Tibial nerve (tissue), 4 donors: ENCODE measurements at regions not wholly inside any gene's neighbourhood (a gene's known extent, or its start where the extent isn't known, plus 50 kb on each side); places are given as distances from the start of the nearest gene placed in this dataset.

ENCODE experiments used
- DNase-seq, 2 donors: peaks; one replicate each; pipeline ENCODE4 v3.0.0-alpha.2; 2019; ENCODE audit warnings: low spot score in 2 of 2
- H3K27ac ChIP-seq, 4 donors: fragments of 200-600 bp; sonication (generic) in 3 of 4; one replicate each; pipeline ENCODE4 v1.5.1; 2017 to 2019; ENCODE audit warnings: mild to moderate bottlenecking in 1 of 4
- H3K27me3 ChIP-seq, 2 donors: fragments of 200-600 bp; sonication (generic) in 1 of 2; one replicate each; pipeline versions ENCODE4 v1.5.1 to v1.6.0; 2017 to 2019
- H3K36me3 ChIP-seq, 3 donors: fragments of 200-600 bp; sonication (generic); one replicate each; pipeline ENCODE4 v1.5.1; 2018 to 2019
- H3K4me1 ChIP-seq, 4 donors: fragments of 200-600 bp; sonication (generic) in 3 of 4; one replicate each; pipeline ENCODE4 v1.5.1; 2017 to 2019
- H3K4me3 ChIP-seq, 4 donors: fragments of 200-600 bp; sonication (generic) in 3 of 4; one replicate each; pipeline ENCODE4 v1.5.1; 2017 to 2019; ENCODE audit warnings: mild to moderate bottlenecking in 1 of 4, moderate library complexity in 1 of 4
- H3K9me3 ChIP-seq, 4 donors: fragments of 200-600 bp; sonication (generic) in 3 of 4; one replicate each; pipeline ENCODE4 v1.5.1; 2017 to 2019
- EP300 ChIP-seq, 2 donors: sonication (generic); formaldehyde crosslinking; IDR thresholded peaks; one replicate each; pipeline ENCODE4 v1.6.1; 2017; ENCODE audit warnings: antibody characterized with exemption in 2 of 2, mild to moderate bottlenecking in 1 of 2
- POLR2A ChIP-seq, 2 donors: fragments of 450-650 bp; IDR thresholded peaks; one replicate each; pipeline ENCODE4 v1.6.1; 2017; ENCODE audit warnings: antibody characterized with exemption in 2 of 2, mild to moderate bottlenecking in 2 of 2, moderate library complexity in 2 of 2
- WGBS, 2 donors: methylation state at CpG; one replicate each; pipeline ENCODE4 v1.1.5; 2018; 5-methylcytosine and 5-hydroxymethylcytosine counted together
- TF ChIP-seq, protein P1 (sequence below), 5 experiments: fragments of 200-600 bp in 3 of 5; fragments of 450-650 bp in 2 of 5; sonication (generic) in 3 of 5; IDR thresholded peaks; one replicate each; pipeline ENCODE4 v1.5.1; 2016 to 2019; ENCODE audit warnings: antibody characterized with exemption in 5 of 5, mild to moderate bottlenecking in 3 of 5, moderate library complexity in 2 of 5

DNA sequence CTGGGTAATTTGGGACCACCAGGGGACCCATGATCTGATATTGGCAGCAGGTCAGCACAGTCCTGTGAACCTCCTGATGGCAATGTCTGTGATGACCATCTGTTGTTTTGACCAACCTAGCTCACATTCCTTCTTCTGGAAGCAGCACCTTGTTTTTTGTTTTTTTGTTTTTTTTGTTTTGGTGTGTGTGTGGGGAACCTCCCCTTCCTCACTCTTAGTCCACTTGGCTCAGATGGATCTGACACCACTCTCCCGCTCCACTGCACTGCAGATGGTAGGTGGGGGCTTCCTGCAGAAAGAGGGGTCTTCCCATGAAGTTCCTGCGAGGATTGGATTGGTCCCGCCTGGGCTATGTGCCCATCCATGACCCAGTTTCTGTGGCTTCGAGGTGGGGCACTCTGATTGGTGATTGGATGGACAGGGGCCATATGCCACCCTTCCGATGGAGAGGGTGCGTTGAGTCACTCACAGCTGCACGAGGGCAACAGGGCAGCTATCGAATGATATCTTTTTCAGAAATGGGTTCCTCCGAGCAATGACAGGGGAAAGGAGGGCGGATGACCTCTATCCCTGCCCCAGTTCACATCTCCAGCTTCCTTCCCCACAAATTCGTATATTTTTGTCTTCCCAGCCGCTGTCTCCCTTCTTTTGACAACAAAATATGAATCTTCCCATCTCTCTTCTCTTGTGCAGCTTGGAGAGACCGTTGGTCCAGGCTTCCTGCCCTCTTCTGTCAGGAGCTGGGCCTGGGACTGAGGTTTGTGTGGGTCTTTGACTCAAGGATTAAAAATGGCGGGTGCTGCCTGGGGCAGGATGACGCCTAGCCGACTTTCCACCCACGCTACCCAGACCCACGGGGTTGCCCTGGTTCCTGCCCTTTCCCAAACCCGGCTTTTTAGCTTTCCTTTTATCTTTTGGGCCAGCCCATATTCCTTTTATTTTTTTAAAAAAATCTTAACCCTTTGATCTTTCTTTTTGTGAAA lies 132.1 kb upstream of the KCNG1 start:
- Histone ChIP-seq H3K27ac (no peak overlapping the region), H3K27me3 (peaks cover 0 to 6% of the 10 kb centered on the region in 2 donors), H3K36me3 (no peaks in the 10 kb centered on the region), H3K4me1 (peaks cover 0 to 9% (median 0%) of the 10 kb centered on the region in 4 donors), H3K4me3 (no peak overlapping the region), H3K9me3 (no peaks in the 10 kb centered on the region)
- TF ChIP-seq EP300 (IDR thresholded peaks at IDR 0.05) (no peak), POLR2A (IDR thresholded peaks at IDR 0.05) (no peak)
- TF ChIP-seq, protein P1, sequence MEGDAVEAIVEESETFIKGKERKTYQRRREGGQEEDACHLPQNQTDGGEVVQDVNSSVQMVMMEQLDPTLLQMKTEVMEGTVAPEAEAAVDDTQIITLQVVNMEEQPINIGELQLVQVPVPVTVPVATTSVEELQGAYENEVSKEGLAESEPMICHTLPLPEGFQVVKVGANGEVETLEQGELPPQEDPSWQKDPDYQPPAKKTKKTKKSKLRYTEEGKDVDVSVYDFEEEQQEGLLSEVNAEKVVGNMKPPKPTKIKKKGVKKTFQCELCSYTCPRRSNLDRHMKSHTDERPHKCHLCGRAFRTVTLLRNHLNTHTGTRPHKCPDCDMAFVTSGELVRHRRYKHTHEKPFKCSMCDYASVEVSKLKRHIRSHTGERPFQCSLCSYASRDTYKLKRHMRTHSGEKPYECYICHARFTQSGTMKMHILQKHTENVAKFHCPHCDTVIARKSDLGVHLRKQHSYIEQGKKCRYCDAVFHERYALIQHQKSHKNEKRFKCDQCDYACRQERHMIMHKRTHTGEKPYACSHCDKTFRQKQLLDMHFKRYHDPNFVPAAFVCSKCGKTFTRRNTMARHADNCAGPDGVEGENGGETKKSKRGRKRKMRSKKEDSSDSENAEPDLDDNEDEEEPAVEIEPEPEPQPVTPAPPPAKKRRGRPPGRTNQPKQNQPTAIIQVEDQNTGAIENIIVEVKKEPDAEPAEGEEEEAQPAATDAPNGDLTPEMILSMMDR (IDR thresholded peaks at IDR 0.05): no peak
- WGBS, 2 donors: 77 to 83% methylated on average over 19 of the region's 19 CpGs
- DNase-seq: no peak

DNA sequence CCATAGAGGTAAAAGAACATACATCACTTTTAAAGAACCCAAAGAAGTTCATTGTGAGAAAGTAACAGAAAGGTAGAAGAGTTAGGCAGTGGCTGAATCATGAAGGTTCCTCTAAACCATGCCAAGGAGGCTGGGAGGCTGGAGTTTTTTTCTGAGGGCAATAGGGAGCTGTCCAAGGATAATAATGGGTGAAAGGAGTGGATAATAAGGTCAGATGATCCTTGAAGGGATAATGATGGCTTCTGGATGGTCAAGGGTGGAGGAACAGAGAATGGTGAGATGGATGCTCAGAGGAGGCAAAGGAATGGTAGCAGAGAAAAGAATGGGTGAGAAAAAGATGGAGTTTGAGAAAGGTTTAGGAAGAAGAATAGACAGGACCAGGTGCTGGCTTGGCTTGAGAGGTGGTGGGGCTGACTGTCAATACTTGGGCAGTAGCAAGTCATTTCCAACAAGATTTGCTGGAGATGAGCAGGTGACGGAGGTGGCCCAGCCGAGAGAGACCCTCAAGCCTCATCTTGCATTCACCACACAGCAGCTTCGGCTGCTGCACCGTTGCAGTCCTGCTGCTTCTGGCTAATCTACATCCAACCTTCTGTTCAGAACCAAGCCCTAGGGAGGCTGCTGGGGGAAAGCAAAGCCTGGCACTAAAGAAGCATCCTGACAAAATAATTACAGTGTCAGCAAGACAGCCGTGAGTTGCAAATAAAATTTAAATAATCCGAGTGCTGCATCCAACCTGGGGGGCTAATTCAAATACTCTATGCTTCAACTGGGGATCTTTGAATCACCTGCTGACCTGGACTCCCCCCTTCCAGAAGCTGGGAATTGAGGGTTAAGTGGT lies 131.2 kb upstream of the KCNG1 start:
- TF ChIP-seq POLR2A (IDR thresholded peaks at IDR 0.05) (no peak), EP300 (IDR thresholded peaks at IDR 0.05) (no peak)
- TF ChIP-seq, protein P1 (IDR thresholded peaks at IDR 0.05): no peak
- 77 to 85% methylated on average over 6 of the region's 6 CpGs for WGBS, 2 donors
- no peak overlapping the region for H3K4me3 ChIP-seq
- H3K9me3 ChIP-seq: no peaks in the 10 kb centered on the region
- peaks cover 0 to 6% of the 10 kb centered on the region in 2 donors for H3K27me3 ChIP-seq
- no peaks in the 10 kb centered on the region for H3K36me3 ChIP-seq
- peaks cover 0 to 9% (median 0%) of the 10 kb centered on the region in 4 donors for H3K4me1 ChIP-seq
- no peak overlapping the region for H3K27ac ChIP-seq
- no peak for DNase-seq

DNA sequence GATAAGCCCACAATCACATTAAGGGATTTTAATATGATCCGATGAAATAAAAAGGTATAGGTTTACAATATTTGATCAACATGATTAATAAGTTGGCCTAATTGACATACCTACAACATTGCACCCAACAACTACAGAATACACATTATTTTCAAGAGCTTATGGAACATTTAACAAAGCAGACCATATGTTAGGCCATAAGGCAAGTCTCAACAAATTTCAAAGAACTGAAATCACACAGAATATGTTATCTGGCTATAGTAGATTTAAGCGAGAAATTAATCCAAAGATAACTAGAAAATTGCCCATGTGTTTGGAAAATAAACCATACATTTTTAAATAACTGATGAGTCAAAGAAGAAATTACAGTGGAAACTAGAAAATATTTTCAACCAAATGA lies 126.0 kb upstream of the KCNG1 start:
- H3K27me3 ChIP-seq: peaks cover 0 to 6% of the 10 kb centered on the region in 2 donors
- no peak overlapping the region for H3K4me3 ChIP-seq
- 95% methylated on average over 2 of the region's 2 CpGs for WGBS, 2 donors
- H3K36me3 ChIP-seq: no peaks in the 10 kb centered on the region
- peaks cover 0 to 15% (median 3%) of the 10 kb centered on the region in 4 donors for H3K9me3 ChIP-seq
- DNase-seq: no peak
- TF ChIP-seq EP300 (IDR thresholded peaks at IDR 0.05) (no peak), POLR2A (IDR thresholded peaks at IDR 0.05) (no peak)
- TF ChIP-seq, protein P1 (IDR thresholded peaks at IDR 0.05): no peak
- no peaks in the 10 kb centered on the region for H3K4me1 ChIP-seq
- no peak overlapping the region for H3K27ac ChIP-seq

- no peak for TF ChIP-seq EP300 (IDR thresholded peaks at IDR 0.05)
- no peak for TF ChIP-seq POLR2A (IDR thresholded peaks at IDR 0.05)
- TF ChIP-seq, protein P1 (IDR thresholded peaks at IDR 0.05): no peak
- peaks cover 0 to 15% (median 3%) of the 10 kb centered on the region in 4 donors for H3K9me3 ChIP-seq
- peaks cover 0 to 5% of the 10 kb centered on the region in 2 donors for H3K27me3 ChIP-seq
- 39 to 67% methylated on average over 5 of the region's 5 CpGs for WGBS, 2 donors
- DNase-seq: no peak
- no peaks in the 10 kb centered on the region for H3K36me3 ChIP-seq
- no peak overlapping the region for H3K27ac ChIP-seq
- no peak overlapping the region for H3K4me3 ChIP-seq
- no peaks in the 10 kb centered on the region for H3K4me1 ChIP-seq
These were observed 121.6 kb upstream of the KCNG1 start for GRCh38 chr20:51144476-51144875.
